ENCODE measurements at regions not wholly inside any gene's neighbourhood (a gene's known extent, or its start where the extent isn't known, plus 50 kb on each side); places are given as distances from the start of the nearest gene placed in this dataset.

- TF ChIP-seq CTCF (IDR thresholded peaks at IDR 0.05; ENCODE audit: insufficient read depth, low read depth, low read length) (no peak), EZH2 (IDR thresholded peaks at IDR 0.05; ENCODE audit: insufficient read depth, low read length) (no peak)
Observed at GRCh38 chr4:182074139-182074538, 169.1 kb upstream of the TENM3 start.
